Adrenal gland (tissue), 9 donors: ENCODE measurements at regions not wholly inside any gene's neighbourhood (a gene's known extent, or its start where the extent isn't known, plus 50 kb on each side); places are given as distances from the start of the nearest gene placed in this dataset.

ENCODE experiments used
- DNase-seq, 7 donors: peaks; one replicate each; pipeline ENCODE4 v3.0.0-alpha.2; 2019 to 2020
- H3K27ac ChIP-seq, 5 donors: fragments of 200-600 bp; sonication (generic) in 4 of 5; 1 replicate in 3 of 5; 2 replicates in 2 of 5; pipeline versions ENCODE4 v1.5.1 to v1.8.0; 2016 to 2020; ENCODE audit warnings: mild to moderate bottlenecking in 1 of 5
- H3K27me3 ChIP-seq: fragments of 200-600 bp; 2 replicates; pipeline ENCODE4 v1.8.0; 2021
- H3K36me3 ChIP-seq, 2 donors: fragments of 200-600 bp; replicated peaks in 1 of 2; 1 replicate in 1 of 2; 2 replicates in 1 of 2; pipeline versions ENCODE4 v1.5.1 to v1.8.0; 2018 to 2022
- H3K4me1 ChIP-seq, 2 donors: fragments of 200-600 bp; replicated peaks in 1 of 2; 1 replicate in 1 of 2; 2 replicates in 1 of 2; pipeline versions ENCODE4 v1.5.1 to v1.8.0; 2018 to 2021
- H3K4me3 ChIP-seq, 4 donors: fragments of 200-600 bp; sonication (generic) in 3 of 4; one replicate each; pipeline ENCODE4 v1.5.1; 2016 to 2018
- H3K9me3 ChIP-seq, 3 donors: fragments of 200-600 bp; sonication (generic) in 1 of 3; replicated peaks in 1 of 3; 1 replicate in 2 of 3; 2 replicates in 1 of 3; pipeline versions ENCODE4 v1.5.1 to v1.8.0; 2016 to 2021
- CTCF ChIP-seq, 6 experiments: fragments of 450-650 bp in 4 of 6; fragments of 200-600 bp in 2 of 6; sonication (generic) in 1 of 6; IDR thresholded peaks; 1 replicate in 5 of 6; 2 replicates in 1 of 6; pipeline versions ENCODE4 v1.5.1 to v1.8.0; 2016 to 2021; ENCODE audit warnings: antibody characterized with exemption in 6 of 6, mild to moderate bottlenecking in 2 of 6, moderate library complexity in 1 of 6
- POLR2A ChIP-seq, 2 donors: fragments of 450-650 bp; IDR thresholded peaks; one replicate each; pipeline ENCODE4 v1.6.1; 2017; ENCODE audit warnings: antibody characterized with exemption in 2 of 2, mild to moderate bottlenecking in 2 of 2, moderate library complexity in 1 of 2
- WGBS, 4 donors: extraction: QIAGEN DNeasy Blood & Tissue Kit in 2 of 4; methylation state at CpG; one replicate each; pipeline versions ENCODE4 v1.1.5 to v1.1.7; 2013 to 2017; 5-methylcytosine and 5-hydroxymethylcytosine counted together
- intact Hi-C, 2 donors: fragments of 100-400 bp; cut with DNase I; formaldehyde crosslinking; loops; one replicate each; pipeline versions ENCODE4 v1.14.1 to v1.15.0; 2022 to 2023
- donor health status: healthy with polysubstance abuse.
- donor health status: Bipolar disorder and iron deficiency.
- donor health status: DM: yes; HTN: yes; CAD: no.
- donor health status: DM: no; HTN: no; CAD: no.
- donor health status: DM: no; HTN: no; CAD: no.

- no peak overlapping the region for H3K27ac ChIP-seq
- H3K4me3 ChIP-seq = no peak overlapping the region
- 17 to 56% (median 40%) methylated on average over 3 of the region's 3 CpGs for WGBS, 4 donors
Observed at GRCh38 chr5:152688561-152689249, 283.6 kb upstream of the NMUR2 start.

GRCh38 chr5:152689250-152689711, 284.2 kb upstream of the NMUR2 start:
- no peak overlapping the region for H3K4me3 ChIP-seq
- 56 to 68% (median 67%) methylated on average over 5 of the region's 5 CpGs for WGBS, 4 donors
- no peaks in the 10 kb centered on the region for H3K9me3 ChIP-seq
- H3K27ac ChIP-seq = no peak overlapping the region
- no peak for TF ChIP-seq POLR2A (IDR thresholded peaks at IDR 0.05)
- TF ChIP-seq CTCF (IDR thresholded peaks at IDR 0.05) = no peak
- DNase-seq = peak in 1 of 7 donors; percentile 1
- H3K27me3 ChIP-seq = no peaks in the 10 kb centered on the region
- H3K4me1 ChIP-seq = no peaks in the 10 kb centered on the region
- no peaks in the 10 kb centered on the region for H3K36me3 ChIP-seq
- intact Hi-C loops = no loop called here

More at GRCh38 chr5:152688561-152689249, 283.6 kb upstream of the NMUR2 start:
- DNase-seq = peak; percentile 13 to 66 (median 20)
- Histone ChIP-seq H3K4me1 (no peaks in the 10 kb centered on the region), H3K36me3 (no peaks in the 10 kb centered on the region), H3K9me3 (no peaks in the 10 kb centered on the region), H3K27me3 (no peaks in the 10 kb centered on the region)
- TF ChIP-seq POLR2A (IDR thresholded peaks at IDR 0.05) (no peak), CTCF (IDR thresholded peaks at IDR 0.05) (no peak)
- intact Hi-C loops = no loop called here

- no peak for TF ChIP-seq POLR2A (IDR thresholded peaks at IDR 0.05)
- TF ChIP-seq CTCF (IDR thresholded peaks at IDR 0.05) = no peak
- Histone ChIP-seq H3K4me3 (no peak overlapping the region), H3K4me1 (no peaks in the 10 kb centered on the region), H3K9me3 (no peaks in the 10 kb centered on the region), H3K27ac (no peak overlapping the region), H3K36me3 (no peaks in the 10 kb centered on the region), H3K27me3 (no peaks in the 10 kb centered on the region)
- no peak for DNase-seq
- intact Hi-C loops = no loop called here
- WGBS, 4 donors = 42 to 50% (median 45%) methylated on average over 2 of the region's 2 CpGs
Observed at GRCh38 chr5:152694231-152694630, 289.2 kb upstream of the NMUR2 start.

- no peak for DNase-seq
- Histone ChIP-seq H3K4me3 (no peak overlapping the region), H3K27ac (no peak overlapping the region), H3K36me3 (no peaks in the 10 kb centered on the region), H3K9me3 (no peaks in the 10 kb centered on the region), H3K4me1 (no peaks in the 10 kb centered on the region), H3K27me3 (no peaks in the 10 kb centered on the region)
- WGBS, 4 donors = 27 to 40% (median 36%) methylated on average over 2 of the region's 2 CpGs
- TF ChIP-seq POLR2A (IDR thresholded peaks at IDR 0.05) (no peak), CTCF (IDR thresholded peaks at IDR 0.05) (no peak)
- intact Hi-C loops = no loop called here
Observed at GRCh38 chr5:152701305-152701949, 296.3 kb upstream of the NMUR2 start.
